BJ (cell line): ENCODE measurements at regions not wholly inside any gene's neighbourhood (a gene's known extent, or its start where the extent isn't known, plus 50 kb on each side); places are given as distances from the start of the nearest gene placed in this dataset.
A peak's percentile ranks its signal among the peaks of the same experiment; 100 is the strongest.

ENCODE experiments used
- CTCF ChIA-PET: fragments of 350-600 bp; formaldehyde crosslinking; extraction: SDS; loops from one replicate; lab custom pipeline; 2021; ENCODE audit warnings: antibody characterized with exemption, inconsistent platforms; lab: Yijun Ruan, JAX
- POLR2A ChIA-PET: fragments of 300-600 bp; sonication (Branson Sonifier 250); formaldehyde crosslinking; extraction: SDS; loops from one replicate; lab custom pipeline; 2021; ENCODE audit warnings: antibody characterized with exemption; lab: Charles Lee
- DNase-seq: peaks from one replicate; pipeline ENCODE4 v3.0.0-alpha.2; 2011; ENCODE audit warnings: low read depth
- H3K27me3 ChIP-seq: 2 replicates; pipeline ENCODE4 v1.6.0; 2011; ENCODE audit warnings: low read length; ENCODE audit not compliant: control insufficient read depth, insufficient read depth
- H3K36me3 ChIP-seq: 2 replicates; pipeline ENCODE4 v1.5.1; 2011; ENCODE audit warnings: low read length; ENCODE audit not compliant: control insufficient read depth, insufficient read depth
- H3K4me3 ChIP-seq: 2 replicates; pipeline ENCODE4 v1.5.1; 2011; ENCODE audit warnings: low read depth, mild to moderate bottlenecking, control low read depth, low read length
- CTCF ChIP-seq: IDR thresholded peaks from 2 replicates; pipeline ENCODE4 v1.5.1; 2011; ENCODE audit warnings: low read depth, mild to moderate bottlenecking, control low read depth, inconsistent platforms, low read length, moderate library complexity; ENCODE audit not compliant: insufficient read depth

- no peaks in the 10 kb centered on the region for H3K36me3 ChIP-seq
- no peak for DNase-seq
- peaks cover 2% of the 10 kb centered on the region; the same call in 1 of the 2 replicates for H3K27me3 ChIP-seq
- H3K4me3 ChIP-seq, result no peak overlapping the region
- POLR2A ChIA-PET, result no interaction called here
- CTCF ChIA-PET, result no interaction called here
- TF ChIP-seq CTCF, result no peak
These were observed 114.5 kb upstream of the PAQR3 start for GRCh38 chr4:79053754-79054153.

DNA sequence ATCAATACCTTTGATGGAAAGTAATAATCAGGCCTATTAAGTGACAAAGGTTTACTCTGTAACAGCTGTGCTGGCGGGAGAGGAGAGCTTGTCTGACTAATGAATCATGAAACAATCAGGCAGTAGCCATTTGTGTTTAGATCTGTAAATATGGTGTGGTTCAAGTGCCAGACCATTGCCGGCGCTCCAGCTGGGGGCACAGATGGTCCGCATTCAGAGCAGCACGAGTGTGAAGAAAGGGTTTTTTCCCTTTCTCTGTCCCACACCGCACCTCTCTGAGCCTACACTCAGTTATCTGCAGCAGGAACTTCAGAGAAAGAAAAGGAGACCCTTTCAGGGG is 111.3 kb upstream of the PAQR3 start:
- H3K4me3 ChIP-seq, result peak overlapping the region; percentile 32
- peaks cover 2% of the 10 kb centered on the region; the same call in 1 of the 2 replicates for H3K27me3 ChIP-seq
- no peak for DNase-seq
- no peak for TF ChIP-seq CTCF
- POLR2A ChIA-PET, result no interaction called here
- CTCF ChIA-PET, result no interaction called here
- H3K36me3 ChIP-seq, result no peaks in the 10 kb centered on the region

DNA sequence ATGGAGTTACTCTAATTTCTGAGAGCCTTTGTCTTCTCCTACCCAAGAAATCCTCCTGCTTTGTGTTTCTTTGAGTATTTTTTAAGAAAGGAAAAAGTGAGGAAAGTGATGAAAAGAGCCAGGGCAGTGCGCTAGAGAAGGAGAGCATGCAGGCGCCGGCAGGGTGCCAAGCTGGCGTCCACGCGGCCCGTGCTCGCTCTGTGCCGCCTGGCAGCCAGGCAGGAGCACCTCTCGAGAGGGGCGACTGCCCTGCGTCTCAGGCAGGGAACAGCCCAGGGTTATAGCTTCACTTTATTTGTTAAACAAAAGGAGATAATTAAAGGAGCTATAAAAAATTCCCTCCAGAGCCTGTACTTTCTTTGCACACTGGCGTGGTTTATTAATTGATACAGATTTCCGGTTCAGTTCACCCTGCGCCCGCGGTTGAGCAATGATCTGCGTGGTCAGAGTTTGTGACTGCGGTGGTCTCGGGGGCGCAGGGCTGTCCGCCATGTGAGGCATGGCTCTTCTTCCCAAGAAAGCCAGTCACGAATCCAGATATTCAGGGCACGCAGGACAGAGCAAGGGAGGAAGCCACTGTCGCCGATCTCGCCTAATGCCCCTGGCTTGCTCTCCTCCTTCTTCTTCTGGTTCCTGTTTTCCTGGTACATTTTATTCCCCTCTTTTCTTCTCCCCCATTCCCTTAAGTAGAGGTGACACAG is 110.8 kb upstream of the PAQR3 start:
- ChIA-PET CTCF (no interaction called here), POLR2A (no interaction called here)
- peak overlapping the region; percentile 32 for H3K4me3 ChIP-seq
- no peaks in the 10 kb centered on the region for H3K36me3 ChIP-seq
- peaks cover 2% of the 10 kb centered on the region; the same call in 1 of the 2 replicates for H3K27me3 ChIP-seq
- DNase-seq, result no peak
- TF ChIP-seq CTCF, result no peak

GRCh38 chr4:79048878-79049277 is 109.6 kb upstream of the PAQR3 start:
- DNase-seq, result no peak
- POLR2A ChIA-PET, result no interaction called here
- Histone ChIP-seq H3K4me3 (no peak overlapping the region), H3K36me3 (no peaks in the 10 kb centered on the region), H3K27me3 (peaks cover 2% of the 10 kb centered on the region; the same call in 1 of the 2 replicates)
- CTCF ChIA-PET, result no interaction called here
- no peak for TF ChIP-seq CTCF

GRCh38 chr4:79047316-79047715 is 108.1 kb upstream of the PAQR3 start:
- CTCF ChIA-PET, result no interaction called here
- TF ChIP-seq CTCF, result no peak
- peaks cover 2% of the 10 kb centered on the region; the same call in 1 of the 2 replicates for H3K27me3 ChIP-seq
- no peaks in the 10 kb centered on the region for H3K36me3 ChIP-seq
- no peak for DNase-seq
- no peak overlapping the region for H3K4me3 ChIP-seq
- POLR2A ChIA-PET, result no interaction called here
